ENCODE measurements at regions not wholly inside any gene's neighbourhood (a gene's known extent, or its start where the extent isn't known, plus 50 kb on each side); places are given as distances from the start of the nearest gene placed in this dataset.

DNA sequence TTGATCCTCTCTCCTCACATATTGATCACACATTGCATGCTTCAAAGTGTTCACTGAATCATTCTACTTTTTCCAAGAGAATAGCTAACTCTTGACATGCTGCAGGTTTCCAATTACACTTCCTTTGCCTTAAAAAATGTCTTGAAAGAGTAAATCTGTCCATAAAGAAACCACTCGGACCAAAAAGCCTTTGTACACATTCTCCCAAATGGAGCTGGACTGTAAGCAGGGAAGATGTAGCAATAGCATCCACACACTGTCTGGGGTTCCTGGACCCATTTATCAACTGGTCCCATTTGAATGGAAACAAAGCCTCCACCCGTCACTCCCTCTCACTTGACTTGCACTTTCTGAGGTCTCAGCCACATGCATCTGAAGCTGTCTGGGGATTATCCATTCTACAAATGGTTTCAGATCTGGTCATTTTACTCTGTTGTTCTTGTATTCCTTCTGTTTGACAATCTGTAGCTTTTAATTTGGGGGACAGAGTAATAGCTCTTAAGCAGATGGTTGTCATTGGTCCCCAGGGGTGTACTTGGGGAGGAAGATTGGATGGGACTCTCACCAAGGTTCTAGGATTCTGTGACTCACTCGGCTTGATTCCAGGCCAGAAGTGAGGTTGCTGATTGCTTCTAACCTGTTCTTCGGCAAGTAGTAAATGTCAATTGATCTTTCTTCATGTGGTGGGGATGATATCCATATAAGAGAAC is 203.5 kb downstream of the HIBADH start:
- H3K27ac Mint-ChIP-seq = no peak overlapping the region
- no peak for DNase-seq (ENCODE audit: low spot score)
- no peaks in the 10 kb centered on the region for H3K4me1 Mint-ChIP-seq (ENCODE audit: low read depth)
- H3K9me3 Mint-ChIP-seq = no peaks in the 10 kb centered on the region
- H3K36me3 Mint-ChIP-seq (ENCODE audit: low read depth) = no peaks in the 10 kb centered on the region
- no peaks in the 10 kb centered on the region for H3K27me3 Mint-ChIP-seq (ENCODE audit: low read depth)
- intact Hi-C loops (cut with micrococcal nuclease) = no loop called here
- no peak overlapping the region for H3K4me3 Mint-ChIP-seq (ENCODE audit: low read depth)

DNA sequence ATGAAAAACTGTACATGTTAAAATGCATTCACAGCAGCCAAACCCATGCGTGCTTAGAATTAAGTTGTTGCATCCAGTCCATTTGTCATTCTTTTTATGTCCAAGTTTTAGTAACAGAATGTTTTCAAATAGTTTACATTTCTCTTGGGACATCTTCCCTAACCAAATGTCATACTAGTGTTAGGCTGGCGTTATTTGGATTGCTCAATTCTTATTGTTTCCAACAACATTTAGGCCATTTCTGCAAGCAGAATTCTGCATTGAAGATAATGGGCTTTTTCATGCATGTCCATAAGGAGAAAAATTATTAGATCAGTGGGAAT is 203.0 kb downstream of the HIBADH start:
- intact Hi-C loops (cut with micrococcal nuclease) = no loop called here
- no peak for DNase-seq (ENCODE audit: low spot score)
- Mint-ChIP-seq H3K27ac (no peak overlapping the region), H3K4me3 (ENCODE audit: low read depth) (no peak overlapping the region), H3K27me3 (ENCODE audit: low read depth) (no peaks in the 10 kb centered on the region), H3K4me1 (ENCODE audit: low read depth) (no peaks in the 10 kb centered on the region), H3K36me3 (ENCODE audit: low read depth) (no peaks in the 10 kb centered on the region), H3K9me3 (no peaks in the 10 kb centered on the region)

DNA sequence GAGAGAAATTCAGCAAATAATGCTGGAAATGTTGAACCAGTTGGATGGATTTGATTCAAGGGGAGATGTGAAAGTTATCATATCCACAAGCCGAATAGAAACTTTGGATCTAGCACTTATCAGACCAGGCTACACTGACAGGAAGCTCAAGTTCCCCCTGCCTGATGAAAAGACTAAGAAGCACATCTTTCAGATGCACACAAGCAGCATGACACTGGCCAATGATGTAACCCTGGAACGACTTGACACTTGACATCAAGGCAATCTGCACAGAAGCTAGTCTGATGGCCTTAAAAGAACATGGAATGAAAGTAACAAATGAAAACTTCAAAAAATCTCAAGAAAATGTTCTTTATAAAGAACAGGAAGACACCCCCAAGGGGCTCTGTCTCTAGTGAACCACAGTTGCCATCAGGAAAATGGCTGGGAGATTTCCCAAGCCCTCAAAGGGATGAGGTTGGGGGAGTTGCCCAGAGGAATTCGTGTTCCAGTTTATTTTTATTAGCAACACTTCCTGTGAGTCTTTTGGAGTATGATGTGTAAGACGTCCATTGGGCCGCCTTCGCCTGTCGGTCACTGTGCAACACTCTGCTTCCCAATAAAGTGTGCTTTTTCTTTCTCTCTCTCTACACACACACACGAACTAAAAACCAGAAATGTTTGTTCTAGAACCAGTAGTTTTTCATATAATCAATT is 200.0 kb downstream of the HIBADH start:
- DNase-seq (ENCODE audit: low spot score) = no peak
- no peak overlapping the region for H3K27ac Mint-ChIP-seq
- H3K27me3 Mint-ChIP-seq (ENCODE audit: low read depth) = no peaks in the 10 kb centered on the region
- no peak overlapping the region for H3K4me3 Mint-ChIP-seq (ENCODE audit: low read depth)
- intact Hi-C loops (cut with micrococcal nuclease) = no loop called here
- no peaks in the 10 kb centered on the region for H3K36me3 Mint-ChIP-seq (ENCODE audit: low read depth)
- H3K9me3 Mint-ChIP-seq = no peaks in the 10 kb centered on the region
- no peaks in the 10 kb centered on the region for H3K4me1 Mint-ChIP-seq (ENCODE audit: low read depth)

DNA sequence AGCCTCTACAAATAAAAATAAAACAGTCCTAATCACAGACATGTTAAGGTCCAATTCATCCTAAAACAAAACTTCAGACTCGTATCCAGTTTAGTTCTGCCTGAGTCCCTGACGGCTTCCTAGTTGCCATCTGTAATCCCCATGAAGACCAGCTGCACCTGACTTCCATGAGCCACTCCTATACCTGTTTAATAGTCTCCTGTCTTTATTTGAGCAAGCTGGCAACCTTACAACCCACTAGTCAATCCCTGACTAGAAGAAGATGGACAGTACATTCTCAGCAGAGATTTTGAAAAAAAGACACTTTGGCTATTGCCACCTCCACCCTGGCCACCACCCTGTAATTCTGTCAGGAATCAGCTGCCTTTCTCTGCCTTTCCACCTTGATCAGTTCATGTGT is 197.7 kb downstream of the HIBADH start:
- Mint-ChIP-seq H3K36me3 (ENCODE audit: low read depth) (no peaks in the 10 kb centered on the region), H3K27ac (no peak overlapping the region), H3K4me1 (ENCODE audit: low read depth) (no peaks in the 10 kb centered on the region), H3K27me3 (ENCODE audit: low read depth) (no peaks in the 10 kb centered on the region), H3K4me3 (ENCODE audit: low read depth) (no peak overlapping the region), H3K9me3 (no peaks in the 10 kb centered on the region)
- intact Hi-C loops (cut with micrococcal nuclease) = no loop called here
- no peak for DNase-seq (ENCODE audit: low spot score)

DNA sequence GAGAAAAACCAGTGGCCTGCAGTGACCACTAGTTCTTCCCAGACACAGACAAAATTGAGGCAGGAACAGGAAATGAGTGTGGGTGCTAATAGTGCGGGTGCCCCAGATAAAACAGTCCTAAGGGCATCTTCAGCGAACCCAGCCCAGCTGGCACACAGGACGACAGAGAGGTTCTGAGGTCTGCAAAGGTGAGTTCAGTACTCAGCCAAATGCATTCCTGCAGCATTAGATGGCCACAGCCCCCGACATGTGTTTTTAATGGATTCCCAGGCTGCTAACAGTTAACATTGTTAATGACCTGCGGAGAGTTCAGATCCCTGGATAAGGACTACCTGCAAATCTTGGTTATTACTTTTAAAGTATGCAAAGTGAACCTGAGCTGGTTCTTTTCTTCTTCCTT is 196.0 kb downstream of the HIBADH start:
- Mint-ChIP-seq H3K27me3 (ENCODE audit: low read depth) (no peaks in the 10 kb centered on the region), H3K27ac (no peak overlapping the region), H3K9me3 (no peaks in the 10 kb centered on the region), H3K4me1 (ENCODE audit: low read depth) (no peaks in the 10 kb centered on the region), H3K36me3 (ENCODE audit: low read depth) (no peaks in the 10 kb centered on the region), H3K4me3 (ENCODE audit: low read depth) (no peak overlapping the region)
- intact Hi-C loops (cut with micrococcal nuclease) = no loop called here
- DNase-seq (ENCODE audit: low spot score) = no peak

DNA sequence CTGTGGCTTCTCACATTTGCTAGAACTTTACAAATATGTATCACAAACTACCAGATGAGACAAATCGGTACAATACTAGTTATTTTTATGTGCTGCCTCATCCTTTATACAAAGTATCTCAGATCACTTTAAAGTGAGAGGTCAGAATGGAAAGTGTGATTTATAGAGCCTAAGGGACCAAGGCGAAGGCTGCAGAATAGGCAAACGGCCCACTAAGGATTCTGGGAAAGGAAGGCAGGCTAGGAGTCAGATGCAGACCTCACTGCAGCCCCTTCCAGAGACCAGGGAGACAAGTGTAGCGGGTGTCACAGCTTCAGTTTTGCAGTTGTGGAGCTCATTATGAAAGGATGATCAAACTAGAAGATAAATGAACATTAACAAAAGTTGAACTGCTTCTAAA is 190.6 kb downstream of the HIBADH start:
- Mint-ChIP-seq H3K4me3 (ENCODE audit: low read depth) (no peak overlapping the region), H3K27me3 (ENCODE audit: low read depth) (no peaks in the 10 kb centered on the region), H3K36me3 (ENCODE audit: low read depth) (no peaks in the 10 kb centered on the region), H3K9me3 (no peaks in the 10 kb centered on the region), H3K27ac (no peak overlapping the region), H3K4me1 (ENCODE audit: low read depth) (no peaks in the 10 kb centered on the region)
- DNase-seq (ENCODE audit: low spot score) = no peak
- intact Hi-C loops (cut with micrococcal nuclease) = no loop called here

Data from activated T-helper 2 cell treated with anti-CD3 and anti-CD28 coated beads, Interferon-gamma antibody, Interleukin-2, Interleukin-4, amounts not matched to agents 10 μg/mL and 5 μg/mL and 100 μg/mL, durations not matched to agents 14 hours and 24 hours and 36 hours (primary cell).